Coronary artery (tissue), 2 donors: ENCODE measurements at regions not wholly inside any gene's neighbourhood (a gene's known extent, or its start where the extent isn't known, plus 50 kb on each side); places are given as distances from the start of the nearest gene placed in this dataset.

Source experiments
- DNase-seq: peaks from one replicate; pipeline ENCODE4 v3.0.0-alpha.2; 2017; ENCODE audit warnings: low spot score
- H3K27ac ChIP-seq, 2 donors: fragments of 200-600 bp; sonication (generic); one replicate each; pipeline ENCODE4 v1.5.1; 2016 to 2019
- H3K4me3 ChIP-seq: fragments of 200-600 bp; sonication (generic); 2 replicates; pipeline ENCODE4 v1.5.1; 2016; ENCODE audit warnings: mild to moderate bottlenecking, moderate library complexity
- TF ChIP-seq, protein P1 (sequence below): fragments of 200-600 bp; sonication (generic); IDR thresholded peaks from one replicate; pipeline ENCODE4 v1.5.1; 2019; ENCODE audit warnings: antibody characterized with exemption

DNA sequence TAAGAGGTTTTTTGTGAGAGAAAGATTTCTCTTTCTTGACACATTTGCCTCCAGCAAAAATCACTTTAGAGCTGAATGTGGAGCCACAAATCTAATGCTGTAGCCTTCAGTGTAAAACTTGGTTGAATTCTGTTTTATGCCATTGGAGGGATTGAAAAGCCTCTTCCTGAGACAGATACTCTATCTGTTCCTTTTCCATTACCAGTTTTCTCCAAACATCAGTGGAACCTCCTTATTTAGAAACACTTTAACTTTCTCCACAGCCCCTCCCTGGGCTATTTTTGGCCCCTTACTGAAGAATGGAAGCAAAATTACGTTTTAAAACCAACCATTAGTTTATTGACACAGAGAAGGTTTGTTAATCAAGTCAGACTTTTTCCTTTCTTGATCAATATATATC, 155.3 kb downstream of the PJA2 start:
- no peak overlapping the region for H3K4me3 ChIP-seq
- H3K27ac ChIP-seq = peak overlapping the region in 1 of 2 donors; percentile 44
- no peak for DNase-seq
- TF ChIP-seq, protein P1, sequence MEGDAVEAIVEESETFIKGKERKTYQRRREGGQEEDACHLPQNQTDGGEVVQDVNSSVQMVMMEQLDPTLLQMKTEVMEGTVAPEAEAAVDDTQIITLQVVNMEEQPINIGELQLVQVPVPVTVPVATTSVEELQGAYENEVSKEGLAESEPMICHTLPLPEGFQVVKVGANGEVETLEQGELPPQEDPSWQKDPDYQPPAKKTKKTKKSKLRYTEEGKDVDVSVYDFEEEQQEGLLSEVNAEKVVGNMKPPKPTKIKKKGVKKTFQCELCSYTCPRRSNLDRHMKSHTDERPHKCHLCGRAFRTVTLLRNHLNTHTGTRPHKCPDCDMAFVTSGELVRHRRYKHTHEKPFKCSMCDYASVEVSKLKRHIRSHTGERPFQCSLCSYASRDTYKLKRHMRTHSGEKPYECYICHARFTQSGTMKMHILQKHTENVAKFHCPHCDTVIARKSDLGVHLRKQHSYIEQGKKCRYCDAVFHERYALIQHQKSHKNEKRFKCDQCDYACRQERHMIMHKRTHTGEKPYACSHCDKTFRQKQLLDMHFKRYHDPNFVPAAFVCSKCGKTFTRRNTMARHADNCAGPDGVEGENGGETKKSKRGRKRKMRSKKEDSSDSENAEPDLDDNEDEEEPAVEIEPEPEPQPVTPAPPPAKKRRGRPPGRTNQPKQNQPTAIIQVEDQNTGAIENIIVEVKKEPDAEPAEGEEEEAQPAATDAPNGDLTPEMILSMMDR = no peak

DNA sequence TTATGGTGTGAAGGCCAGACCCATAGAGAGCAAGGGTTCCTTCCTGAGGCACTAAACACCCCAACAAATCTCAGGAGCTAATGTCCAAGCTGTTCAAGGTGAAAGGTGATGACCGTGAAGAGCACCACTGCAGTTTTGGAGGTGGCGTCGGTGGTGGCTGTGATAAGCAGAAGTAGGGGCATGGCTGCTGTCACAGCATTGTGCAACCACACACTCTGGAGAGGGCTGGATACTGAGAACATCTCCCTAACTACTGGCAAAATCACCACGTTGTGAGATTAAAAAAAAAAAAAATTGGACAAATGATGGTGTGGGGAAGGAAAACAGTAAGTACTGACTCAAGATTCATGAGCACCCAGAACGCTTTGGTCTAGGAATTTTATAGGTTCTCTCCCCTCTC, 156.5 kb downstream of the PJA2 start:
- no peak overlapping the region for H3K4me3 ChIP-seq
- TF ChIP-seq, protein P1 = no peak
- H3K27ac ChIP-seq = no peak overlapping the region
- DNase-seq = peak; percentile 64

DNA sequence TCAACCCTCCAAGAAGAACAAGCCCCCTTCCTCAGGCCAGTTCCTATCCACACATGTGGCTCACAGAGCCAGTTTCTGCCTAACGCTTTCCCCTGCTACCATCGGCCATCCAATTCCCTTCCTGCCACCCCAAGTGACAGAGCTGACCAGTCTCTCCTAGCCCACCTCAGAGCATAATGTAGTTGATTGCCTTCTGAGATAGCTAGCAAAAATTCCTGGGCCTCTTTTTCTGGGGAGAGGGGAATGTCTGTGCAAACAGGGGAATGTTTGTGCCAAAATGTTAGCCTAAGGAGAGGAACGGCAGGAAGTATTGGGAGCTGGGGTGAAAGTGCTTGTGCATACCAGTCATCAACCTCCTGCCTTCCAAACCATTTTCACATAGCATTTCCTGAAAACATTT, 157.0 kb downstream of the PJA2 start:
- no peak overlapping the region for H3K27ac ChIP-seq
- DNase-seq = no peak
- no peak overlapping the region for H3K4me3 ChIP-seq
- TF ChIP-seq, protein P1 = no peak

DNA sequence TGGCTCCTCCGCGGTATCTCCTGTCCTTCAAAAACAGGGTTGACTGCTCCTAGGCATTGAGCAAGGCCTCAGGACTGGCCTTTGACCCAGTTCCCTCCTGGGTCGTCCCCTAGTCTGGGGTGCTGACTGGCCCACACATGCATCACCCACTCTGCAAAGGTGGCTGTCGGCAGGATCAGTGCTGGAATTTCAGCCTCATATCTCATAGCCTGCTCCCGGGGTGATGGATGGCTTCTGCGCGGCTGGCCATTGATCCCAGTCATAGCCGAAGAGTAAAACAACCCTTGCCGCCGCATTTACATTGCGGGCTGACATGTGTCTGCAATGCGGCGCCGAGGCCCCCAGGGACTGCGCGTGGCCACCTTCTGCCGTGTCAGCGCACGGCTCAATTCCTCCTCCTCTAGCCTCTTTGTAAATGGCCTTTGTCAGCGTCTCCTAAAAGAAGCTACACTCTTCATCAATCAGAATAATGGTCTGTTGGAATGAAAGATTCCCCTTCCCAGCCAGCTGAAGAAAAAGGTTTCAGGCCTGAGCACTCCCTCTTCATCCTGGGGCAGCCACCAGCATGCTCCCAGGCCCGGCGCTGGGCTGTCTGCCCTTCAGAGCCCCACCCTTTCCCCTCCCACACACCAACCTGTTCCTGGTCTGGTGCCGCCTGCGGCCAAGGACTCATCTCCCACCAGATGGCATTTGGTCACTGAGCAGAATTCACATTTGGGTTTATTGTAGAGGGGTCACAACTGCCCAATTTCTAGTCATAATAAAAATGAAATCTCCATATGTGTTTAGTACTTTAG, 159.0 kb downstream of the PJA2 start:
- no peak for DNase-seq
- TF ChIP-seq, protein P1 = no peak

DNA sequence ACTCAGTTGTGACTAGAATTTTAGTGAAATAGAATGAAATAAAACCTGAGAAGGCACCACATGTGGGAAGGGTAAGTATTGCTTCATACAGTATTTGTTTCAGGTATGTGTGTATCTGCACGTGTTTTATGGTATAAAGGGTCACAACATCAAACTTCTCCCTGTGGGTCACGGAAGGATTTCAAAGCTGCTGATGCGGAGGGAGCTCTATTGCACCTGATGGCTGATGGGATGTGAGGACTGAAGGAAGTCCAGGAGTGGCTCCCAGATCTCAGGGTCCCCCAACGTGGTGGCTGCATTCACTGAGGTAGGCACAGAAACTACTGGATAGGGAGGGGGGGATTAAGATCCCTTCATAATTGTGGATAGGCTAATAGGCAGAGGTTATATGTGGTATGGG, 159.7 kb downstream of the PJA2 start:
- DNase-seq = no peak
- H3K27ac ChIP-seq = no peak overlapping the region
- TF ChIP-seq, protein P1 = no peak
- no peak overlapping the region for H3K4me3 ChIP-seq

More for the DNA sequence above, 159.0 kb downstream of the PJA2 start:
- no peak overlapping the region for H3K4me3 ChIP-seq
- no peak overlapping the region for H3K27ac ChIP-seq

DNA sequence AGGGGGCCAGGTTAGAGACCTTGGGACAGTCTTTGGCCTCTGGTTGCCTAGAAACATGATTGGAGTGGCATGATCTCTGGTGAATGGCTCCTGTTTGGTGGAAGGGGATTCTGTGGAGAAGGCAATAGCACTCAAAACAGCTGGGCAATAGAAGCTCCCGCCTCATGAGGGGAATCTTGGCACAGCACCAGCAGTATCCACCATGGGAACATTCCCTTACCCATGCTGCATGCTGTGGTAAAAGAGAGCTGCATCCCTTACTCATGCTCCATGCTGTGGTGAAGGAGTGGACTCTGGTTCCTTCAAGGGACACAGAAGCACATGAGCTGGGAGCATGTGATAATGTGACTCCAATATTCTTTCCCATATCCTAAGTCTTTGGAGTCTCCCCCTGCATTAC, 160.6 kb downstream of the PJA2 start:
- TF ChIP-seq, protein P1 = no peak
- Histone ChIP-seq H3K27ac (no peak overlapping the region), H3K4me3 (no peak overlapping the region)
- no peak for DNase-seq

DNA sequence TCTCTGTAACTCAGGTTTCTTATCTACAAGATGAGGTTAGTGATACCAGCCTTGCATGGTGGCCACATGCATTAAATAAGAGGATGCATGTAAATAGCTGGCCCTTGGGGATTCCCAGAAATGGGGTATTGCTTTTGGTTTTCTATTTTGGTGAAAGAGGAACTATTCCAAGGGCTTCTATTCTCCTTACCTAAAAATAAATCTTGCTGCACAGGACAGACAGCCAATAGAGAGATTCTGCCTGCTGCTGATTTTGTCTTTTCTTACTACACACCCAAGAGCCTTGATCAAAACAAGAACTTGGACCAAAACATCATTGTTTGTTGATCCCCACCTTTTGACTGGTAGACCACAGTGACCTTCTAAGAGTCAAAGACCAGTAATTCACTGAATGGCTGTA, 161.8 kb downstream of the PJA2 start:
- no peak for DNase-seq
- TF ChIP-seq, protein P1 = no peak
- H3K27ac ChIP-seq = no peak overlapping the region
- H3K4me3 ChIP-seq = no peak overlapping the region
